Peyer's patch (tissue), 4 donors: ENCODE measurements at regions not wholly inside any gene's neighbourhood (a gene's known extent, or its start where the extent isn't known, plus 50 kb on each side); places are given as distances from the start of the nearest gene placed in this dataset.

Experiments
- POLR2A ChIP-seq, 2 donors: fragments of 450-650 bp; IDR thresholded peaks; one replicate each; pipeline ENCODE4 v1.5.1; 2017; ENCODE audit warnings: antibody characterized with exemption in 2 of 2, mild to moderate bottlenecking in 2 of 2, moderate library complexity in 2 of 2
- TF ChIP-seq, protein P1 (sequence below), 6 experiments: fragments of 450-650 bp in 4 of 6; fragments of 200-600 bp in 2 of 6; sonication (generic) in 1 of 6; IDR thresholded peaks; one replicate each; pipeline ENCODE4 v1.5.1; 2017 to 2019; ENCODE audit warnings: antibody characterized with exemption in 6 of 6, mild to moderate bottlenecking in 3 of 6, moderate library complexity in 1 of 6

DNA sequence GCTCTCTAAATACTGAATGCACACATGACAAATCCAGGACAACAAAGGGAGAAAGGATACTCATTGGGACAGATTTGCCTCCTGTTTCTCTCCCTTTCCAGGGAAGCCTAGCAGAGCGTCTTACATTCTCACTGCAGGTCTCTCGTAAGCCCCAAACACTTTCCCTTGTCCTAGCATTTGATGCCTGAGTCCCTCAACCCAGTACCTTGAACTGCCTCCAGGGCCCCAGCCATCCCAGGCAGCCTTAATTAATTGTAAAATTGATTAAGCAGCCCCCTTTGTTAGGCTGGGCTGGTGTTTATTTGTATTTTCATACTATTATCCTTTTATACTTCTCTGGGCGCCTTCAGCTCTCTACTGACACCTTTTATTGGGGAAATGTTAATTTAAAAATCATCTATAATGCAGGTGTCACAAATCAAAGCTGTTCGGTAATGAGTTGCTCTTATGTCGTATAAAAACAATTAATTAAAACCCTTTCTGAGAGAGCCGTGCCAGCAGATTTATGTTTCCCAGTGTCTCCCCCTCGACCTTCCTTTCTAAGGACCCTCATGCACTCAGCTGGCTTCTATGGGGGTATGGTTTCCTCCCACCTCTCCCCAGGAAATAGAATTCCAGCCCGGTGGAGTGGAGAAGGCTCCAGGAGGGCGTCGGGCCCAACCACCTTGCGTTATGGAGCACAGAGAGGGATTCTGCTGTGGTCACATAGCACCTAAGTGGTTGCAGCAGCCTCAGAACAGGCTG, 243.8 kb downstream of the RPS24 start:
- TF ChIP-seq, protein P1, sequence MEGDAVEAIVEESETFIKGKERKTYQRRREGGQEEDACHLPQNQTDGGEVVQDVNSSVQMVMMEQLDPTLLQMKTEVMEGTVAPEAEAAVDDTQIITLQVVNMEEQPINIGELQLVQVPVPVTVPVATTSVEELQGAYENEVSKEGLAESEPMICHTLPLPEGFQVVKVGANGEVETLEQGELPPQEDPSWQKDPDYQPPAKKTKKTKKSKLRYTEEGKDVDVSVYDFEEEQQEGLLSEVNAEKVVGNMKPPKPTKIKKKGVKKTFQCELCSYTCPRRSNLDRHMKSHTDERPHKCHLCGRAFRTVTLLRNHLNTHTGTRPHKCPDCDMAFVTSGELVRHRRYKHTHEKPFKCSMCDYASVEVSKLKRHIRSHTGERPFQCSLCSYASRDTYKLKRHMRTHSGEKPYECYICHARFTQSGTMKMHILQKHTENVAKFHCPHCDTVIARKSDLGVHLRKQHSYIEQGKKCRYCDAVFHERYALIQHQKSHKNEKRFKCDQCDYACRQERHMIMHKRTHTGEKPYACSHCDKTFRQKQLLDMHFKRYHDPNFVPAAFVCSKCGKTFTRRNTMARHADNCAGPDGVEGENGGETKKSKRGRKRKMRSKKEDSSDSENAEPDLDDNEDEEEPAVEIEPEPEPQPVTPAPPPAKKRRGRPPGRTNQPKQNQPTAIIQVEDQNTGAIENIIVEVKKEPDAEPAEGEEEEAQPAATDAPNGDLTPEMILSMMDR (IDR thresholded peaks at IDR 0.05), result no peak
- no peak for TF ChIP-seq POLR2A (IDR thresholded peaks at IDR 0.05)
